Trophoblast cell (in vitro differentiated cells and primary cell): ENCODE measurements at regions not wholly inside any gene's neighbourhood (a gene's known extent, or its start where the extent isn't known, plus 50 kb on each side); places are given as distances from the start of the nearest gene placed in this dataset.

Source experiments
- DNase-seq, 2 donors: peaks; one replicate each; pipeline ENCODE4 v3.0.0-alpha.2; 2016
- H2AFZ ChIP-seq: 2 replicates; pipeline ENCODE4 v1.6.1; 2013; ENCODE audit warnings: low read length, moderate library complexity, mild to moderate bottlenecking; ENCODE audit not compliant: insufficient read depth, poor library complexity
- H2AK5ac ChIP-seq: 2 replicates; pipeline ENCODE4 v1.6.1; 2013; ENCODE audit warnings: mild to moderate bottlenecking, low read length
- H2BK120ac ChIP-seq: 2 replicates; pipeline ENCODE4 v1.6.1; 2013; ENCODE audit warnings: low read length, mild to moderate bottlenecking, moderate library complexity; ENCODE audit not compliant: insufficient read depth, poor library complexity
- H2BK12ac ChIP-seq: 2 replicates; pipeline ENCODE4 v1.6.1; 2013; ENCODE audit warnings: mild to moderate bottlenecking, low read length, moderate library complexity
- H2BK5ac ChIP-seq: 2 replicates; pipeline ENCODE4 v1.6.1; 2013; ENCODE audit warnings: low read length, low read depth, moderate library complexity, mild to moderate bottlenecking; ENCODE audit not compliant: poor library complexity
- H3K14ac ChIP-seq: 2 replicates; pipeline ENCODE4 v1.6.1; 2013; ENCODE audit warnings: mild to moderate bottlenecking, low read length
- H3K18ac ChIP-seq: 2 replicates; pipeline ENCODE4 v1.6.1; 2013; ENCODE audit warnings: mild to moderate bottlenecking, low read length
- H3K23ac ChIP-seq: 2 replicates; pipeline ENCODE4 v1.6.1; 2013; ENCODE audit warnings: low read length
- H3K27ac ChIP-seq: 2 replicates; pipeline ENCODE4 v1.5.1; 2013; ENCODE audit warnings: low read depth, mild to moderate bottlenecking, inconsistent platforms, low read length, moderate library complexity
- H3K27me3 ChIP-seq: 2 replicates; pipeline ENCODE4 v1.6.1; 2013; ENCODE audit warnings: inconsistent platforms, mild to moderate bottlenecking, low read length, moderate library complexity; ENCODE audit not compliant: insufficient read depth
- H3K36me3 ChIP-seq, 2 experiments: 1 replicate in 1 of 2; 2 replicates in 1 of 2; pipeline ENCODE4 v1.6.1; 2013; ENCODE audit warnings: low read length in 2 of 2, mild to moderate bottlenecking in 2 of 2, moderate library complexity in 1 of 2; ENCODE audit not compliant: insufficient read depth in 2 of 2, control insufficient read depth in 1 of 2
- H3K4ac ChIP-seq: 2 replicates; pipeline ENCODE4 v1.6.1; 2013; ENCODE audit warnings: low read depth, mild to moderate bottlenecking, low read length, moderate library complexity
- H3K4me1 ChIP-seq, 2 experiments: 1 replicate in 1 of 2; 2 replicates in 1 of 2; pipeline ENCODE4 v1.6.1; 2013; ENCODE audit warnings: low read length in 2 of 2, mild to moderate bottlenecking in 2 of 2, moderate library complexity in 1 of 2; ENCODE audit not compliant: insufficient read depth in 2 of 2, control insufficient read depth in 1 of 2
- H3K4me2 ChIP-seq: 2 replicates; pipeline ENCODE4 v1.6.1; 2013; ENCODE audit warnings: inconsistent platforms, mild to moderate bottlenecking, low read length, moderate library complexity
- H3K4me3 ChIP-seq: 2 replicates; pipeline ENCODE4 v1.5.1; 2013; ENCODE audit warnings: mild to moderate bottlenecking, low read depth, low read length, inconsistent platforms
- H3K79me1 ChIP-seq: one replicate; pipeline ENCODE4 v1.6.1; 2013; ENCODE audit warnings: low read length
- H3K79me2 ChIP-seq: 2 replicates; pipeline ENCODE4 v1.6.1; 2013; ENCODE audit warnings: low read length, mild to moderate bottlenecking; ENCODE audit not compliant: control insufficient read depth, insufficient read depth, poor library complexity
- H3K9ac ChIP-seq: 2 replicates; pipeline ENCODE4 v1.6.1; 2013; ENCODE audit warnings: mild to moderate bottlenecking, low read length
- H3K9me3 ChIP-seq: 2 replicates; pipeline ENCODE4 v1.6.1; 2013; ENCODE audit warnings: low read depth, mild to moderate bottlenecking, control low read depth, inconsistent platforms, low read length; ENCODE audit not compliant: insufficient read depth
- H4K12ac ChIP-seq: 2 replicates; pipeline ENCODE4 v1.6.1; 2013; ENCODE audit warnings: low read depth, mild to moderate bottlenecking, low read length, moderate library complexity
- H4K8ac ChIP-seq: 2 replicates; pipeline ENCODE4 v1.6.1; 2013; ENCODE audit warnings: low read depth, mild to moderate bottlenecking, low read length, moderate library complexity
- H4K91ac ChIP-seq: one replicate; pipeline ENCODE4 v1.6.1; 2013; ENCODE audit warnings: low read depth, mild to moderate bottlenecking, low read length, moderate library complexity
- WGBS: extraction: QIAGEN DNeasy Blood & Tissue Kit; methylation state at CpG from one replicate; pipeline ENCODE4 v1.1.7; 2013; ENCODE audit warnings: missing lambda C conversion rate; ENCODE audit not compliant: insufficient read length, insufficient coverage; ENCODE audit errors: extremely low coverage; 5-methylcytosine and 5-hydroxymethylcytosine counted together

DNA sequence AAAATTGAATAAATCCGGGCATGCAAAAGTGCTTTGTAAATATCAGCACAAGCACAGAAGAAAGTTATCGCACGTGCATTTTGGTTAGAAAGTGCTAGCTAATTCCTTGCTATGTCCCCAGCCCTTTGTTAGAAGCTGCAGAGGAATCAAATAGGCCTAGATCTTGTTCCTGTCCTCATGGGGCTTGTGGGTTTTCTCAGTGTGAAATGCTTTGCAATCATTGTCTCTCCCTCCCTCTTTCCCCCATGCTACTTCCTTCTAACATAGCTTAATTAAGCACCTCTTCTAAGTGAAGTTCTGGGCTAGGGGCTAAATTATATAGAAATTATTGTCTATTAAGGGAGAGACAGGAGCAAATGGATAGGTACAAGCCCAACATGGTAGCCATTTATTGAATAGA lies 271.7 kb downstream of the RPLP1 start:
- H3K27ac ChIP-seq, result no peak overlapping the region
- no peaks in the 10 kb centered on the region for H3K4me1 ChIP-seq
- H2BK120ac ChIP-seq, result no peak overlapping the region
- no peak overlapping the region for H3K23ac ChIP-seq
- no CpG with 5 or more reads among the region's 3 CpGs for WGBS
- no peaks in the 10 kb centered on the region for H3K9me3 ChIP-seq
- no peak overlapping the region for H4K12ac ChIP-seq
- H3K36me3 ChIP-seq, result no peaks in the 10 kb centered on the region
- DNase-seq, result no peak
- no peak overlapping the region for H3K4me3 ChIP-seq
- no peaks in the 10 kb centered on the region for H3K27me3 ChIP-seq
- no peak overlapping the region for H4K8ac ChIP-seq
- H2AFZ ChIP-seq, result no peak overlapping the region
- H3K18ac ChIP-seq, result no peak overlapping the region
- no peak overlapping the region for H3K4ac ChIP-seq
- H3K4me2 ChIP-seq, result no peak overlapping the region
- no peak overlapping the region for H2BK12ac ChIP-seq
- H2AK5ac ChIP-seq, result no peak overlapping the region
- H3K79me1 ChIP-seq, result no peaks in the 10 kb centered on the region
- no peak overlapping the region for H3K9ac ChIP-seq
- no peaks in the 10 kb centered on the region for H3K79me2 ChIP-seq
- H3K14ac ChIP-seq, result no peak overlapping the region
- no peak overlapping the region for H4K91ac ChIP-seq
- no peak overlapping the region for H2BK5ac ChIP-seq

- H3K27ac ChIP-seq, result no peak overlapping the region
- no peak overlapping the region for H2BK12ac ChIP-seq
- no peak overlapping the region for H3K14ac ChIP-seq
- no peak overlapping the region for H2BK5ac ChIP-seq
- no peak overlapping the region for H2AK5ac ChIP-seq
- no peak overlapping the region for H3K4ac ChIP-seq
- H3K9me3 ChIP-seq, result no peaks in the 10 kb centered on the region
- H4K12ac ChIP-seq, result no peak overlapping the region
- no peak overlapping the region for H4K91ac ChIP-seq
- H4K8ac ChIP-seq, result no peak overlapping the region
- H3K4me2 ChIP-seq, result no peak overlapping the region
- H3K18ac ChIP-seq, result no peak overlapping the region
- H3K79me2 ChIP-seq, result no peaks in the 10 kb centered on the region
- H3K9ac ChIP-seq, result no peak overlapping the region
- no peak overlapping the region for H2AFZ ChIP-seq
- no peak overlapping the region for H3K23ac ChIP-seq
- no peak for DNase-seq
- WGBS, result no CpG with 5 or more reads among the region's 4 CpGs
- H3K36me3 ChIP-seq, result no peaks in the 10 kb centered on the region
- H3K4me1 ChIP-seq, result peaks cover 1 to 2% of the 10 kb centered on the region in 2 experiments
- no peaks in the 10 kb centered on the region for H3K27me3 ChIP-seq
- no peak overlapping the region for H3K4me3 ChIP-seq
- no peaks in the 10 kb centered on the region for H3K79me1 ChIP-seq
- no peak overlapping the region for H2BK120ac ChIP-seq
Measured at GRCh38 chr15:69725275-69725674, 272.7 kb downstream of the RPLP1 start.

DNA sequence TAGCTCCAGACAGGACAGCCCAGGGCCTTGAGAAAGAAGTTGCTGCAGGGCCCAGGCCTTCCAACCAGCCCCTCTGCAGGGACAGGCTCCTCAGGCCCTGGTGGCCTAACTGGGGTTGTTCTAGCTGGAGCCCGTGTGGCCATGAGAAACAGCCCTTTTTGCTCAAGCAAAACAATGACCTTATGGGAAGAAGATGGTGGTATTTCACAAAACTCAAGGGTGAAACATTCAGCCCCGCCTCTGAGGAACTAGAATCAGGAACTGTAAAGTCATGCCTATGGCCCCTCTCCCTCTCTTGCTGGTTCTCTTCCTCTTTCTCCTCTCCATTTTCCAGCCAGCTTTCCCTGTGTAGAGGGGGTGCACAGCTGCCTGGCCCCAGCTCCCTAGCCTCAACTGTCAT lies 273.3 kb downstream of the RPLP1 start:
- Histone ChIP-seq H4K91ac (no peak overlapping the region), H2AFZ (no peak overlapping the region), H3K4me1 (peaks cover 4 to 7% of the 10 kb centered on the region in 2 experiments), H2BK5ac (no peak overlapping the region), H3K27me3 (no peaks in the 10 kb centered on the region), H2BK12ac (no peak overlapping the region), H3K9ac (no peak overlapping the region), H3K4me2 (no peak overlapping the region), H4K12ac (no peak overlapping the region), H2BK120ac (no peak overlapping the region), H3K79me1 (no peaks in the 10 kb centered on the region), H3K4ac (no peak overlapping the region), H3K27ac (no peak overlapping the region), H4K8ac (no peak overlapping the region), H3K79me2 (no peaks in the 10 kb centered on the region), H3K14ac (no peak overlapping the region), H3K9me3 (no peaks in the 10 kb centered on the region), H2AK5ac (no peak overlapping the region), H3K36me3 (no peaks in the 10 kb centered on the region), H3K4me3 (no peak overlapping the region), H3K23ac (no peak overlapping the region), H3K18ac (no peak overlapping the region)
- WGBS, result no CpG with 5 or more reads among the region's 2 CpGs
- DNase-seq, result no peak

- Histone ChIP-seq H3K4me2 (no peak overlapping the region), H4K91ac (no peak overlapping the region), H2BK120ac (no peak overlapping the region), H3K9ac (no peak overlapping the region), H3K4me1 (peaks cover 10 to 14% of the 10 kb centered on the region in 2 experiments), H3K18ac (no peak overlapping the region), H3K9me3 (no peaks in the 10 kb centered on the region), H2AK5ac (no peak overlapping the region), H3K27me3 (no peaks in the 10 kb centered on the region), H3K14ac (no peak overlapping the region), H4K8ac (no peak overlapping the region), H3K79me2 (no peaks in the 10 kb centered on the region), H3K4me3 (no peak overlapping the region), H2AFZ (no peak overlapping the region), H2BK12ac (no peak overlapping the region), H4K12ac (no peak overlapping the region), H3K4ac (no peak overlapping the region), H3K23ac (no peak overlapping the region), H2BK5ac (no peak overlapping the region), H3K79me1 (no peaks in the 10 kb centered on the region), H3K27ac (no peak overlapping the region), H3K36me3 (no peaks in the 10 kb centered on the region)
- DNase-seq, result no peak
- no CpG with 5 or more reads among the region's 8 CpGs for WGBS
Measured at GRCh38 chr15:69727121-69727924, 274.7 kb downstream of the RPLP1 start.
